ENCODE measurements at regions not wholly inside any gene's neighbourhood (a gene's known extent, or its start where the extent isn't known, plus 50 kb on each side); places are given as distances from the start of the nearest gene placed in this dataset.
"Not testable (repeated sequence)": the region's sequence is repeated elsewhere in the genome, so short reads cannot be mapped to it uniquely, and the experiment has no call there.

GRCh38 chr5:42252306-42252705, 170.9 kb upstream of the GHR start:
- DNase-seq: no peak

DNA sequence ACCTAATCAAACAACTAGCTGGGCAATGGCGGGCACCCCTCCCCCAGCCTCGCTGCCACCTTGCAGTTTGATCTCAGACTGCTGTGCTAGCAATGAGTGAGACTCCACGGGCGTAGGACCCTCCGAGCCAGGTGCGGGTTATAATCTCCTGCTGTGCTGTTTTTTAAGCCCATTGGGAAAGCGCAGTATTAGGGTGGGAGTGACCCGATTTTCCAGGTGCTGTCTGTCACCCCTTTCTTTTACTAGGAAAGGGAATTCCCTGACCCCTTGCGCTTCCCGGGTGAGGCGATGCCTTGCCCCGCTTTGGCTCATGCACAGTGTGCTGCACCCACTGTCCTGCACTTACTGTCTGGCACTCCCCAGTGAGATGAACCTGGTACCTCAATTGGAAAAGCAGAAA, 163.3 kb upstream of the GHR start:
- DNase-seq: not testable (repeated sequence)

GRCh38 chr5:42267091-42267490, 156.1 kb upstream of the GHR start:
- no peak for DNase-seq

DNA sequence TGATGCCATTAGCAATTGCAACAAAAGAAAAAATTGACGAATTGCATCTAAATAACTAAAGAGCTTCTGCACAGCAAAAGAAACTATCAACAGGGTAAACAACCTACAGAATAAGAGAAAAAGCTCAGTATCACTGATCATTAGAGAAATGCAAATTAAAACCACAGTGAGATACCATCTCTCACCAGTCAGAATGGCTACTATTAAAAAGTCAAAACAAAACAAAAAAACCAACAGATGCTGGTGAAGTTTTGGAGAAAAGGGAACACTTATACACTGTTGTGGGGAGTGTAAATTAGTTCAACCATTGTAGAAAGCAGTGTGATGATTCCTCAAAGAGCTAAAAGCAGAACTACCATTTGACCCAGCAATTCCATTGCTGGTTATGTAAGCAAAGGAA, 155.1 kb upstream of the GHR start:
- DNase-seq: not testable (repeated sequence)

- DNase-seq: no peak
Observed at GRCh38 chr5:42268630-42269029, 154.6 kb upstream of the GHR start.

- DNase-seq: no peak
Observed at GRCh38 chr5:42270771-42271170, 152.5 kb upstream of the GHR start.

DNA sequence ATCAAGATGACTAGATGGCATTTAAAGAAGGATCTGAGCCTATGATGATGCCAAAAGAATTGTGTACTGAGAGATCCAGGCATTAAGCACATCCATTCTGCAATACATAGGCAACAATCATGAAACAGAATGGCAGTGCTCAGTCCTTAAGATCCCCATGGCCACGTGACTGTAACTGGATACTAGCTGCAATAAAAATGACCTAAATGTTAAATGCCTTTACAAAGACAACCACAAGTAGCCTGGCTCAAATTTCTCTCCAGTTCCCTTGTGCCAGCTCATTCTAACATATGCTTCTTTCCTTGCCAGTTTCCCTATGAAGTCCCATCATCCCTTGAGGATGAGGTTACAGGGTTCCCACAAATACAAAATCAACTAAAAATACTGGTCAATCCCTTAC, 148.3 kb upstream of the GHR start:
- no peak for DNase-seq

GRCh38 chr5:42277293-42277692, 145.9 kb upstream of the GHR start:
- DNase-seq: no peak

GRCh38 chr5:42284584-42284983, 138.7 kb upstream of the GHR start:
- DNase-seq: no peak

DNA sequence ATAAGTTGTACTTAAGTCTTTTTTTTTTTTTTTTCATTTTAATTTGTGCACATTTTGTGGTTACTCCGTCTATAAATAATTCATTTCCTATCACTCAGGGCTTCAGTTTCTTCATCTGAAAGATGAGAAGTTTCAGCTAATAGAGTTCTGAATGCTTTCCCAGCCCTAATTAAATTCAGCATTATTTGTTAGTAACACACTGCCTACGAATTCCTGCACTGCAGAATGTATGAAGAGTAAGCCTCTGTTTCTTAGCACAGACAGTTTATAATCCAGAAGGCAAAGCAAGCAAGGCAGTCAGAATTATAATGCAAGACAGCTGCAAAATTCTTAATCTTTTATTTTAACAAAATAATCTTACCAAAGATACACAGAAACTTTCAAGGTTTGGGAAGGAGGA, 138.0 kb upstream of the GHR start:
- DNase-seq: no peak

GRCh38 chr5:42300496-42300895, 122.7 kb upstream of the GHR start:
- DNase-seq: no peak

GRCh38 chr5:42301349-42301748, 121.9 kb upstream of the GHR start:
- no peak for DNase-seq

GRCh38 chr5:42302186-42302585, 121.1 kb upstream of the GHR start:
- no peak for DNase-seq

GRCh38 chr5:42306287-42306686, 117.0 kb upstream of the GHR start:
- no peak for DNase-seq

- DNase-seq: no peak
Observed at GRCh38 chr5:42309865-42310264, 113.4 kb upstream of the GHR start.

GRCh38 chr5:42315214-42315613, 108.0 kb upstream of the GHR start:
- no peak for DNase-seq

DNA sequence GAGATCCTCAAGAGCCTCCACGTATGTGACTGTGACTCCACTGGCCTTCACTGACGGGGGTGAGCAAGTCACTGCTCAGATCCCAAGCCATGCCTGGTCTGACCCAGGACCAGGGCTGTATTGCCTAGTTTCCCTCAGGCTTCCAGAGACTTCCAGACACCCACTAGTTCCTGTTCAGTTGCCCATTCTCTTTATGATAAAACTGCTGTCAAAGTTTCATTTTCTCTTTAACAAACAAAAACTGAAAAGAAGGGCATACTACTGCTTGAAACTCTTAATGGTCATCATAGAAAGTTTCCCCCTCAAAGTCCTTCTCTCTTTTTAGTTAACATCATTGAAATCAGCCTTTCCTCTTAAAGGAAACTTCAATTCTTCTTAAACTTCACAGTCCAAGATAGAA, 105.7 kb upstream of the GHR start:
- DNase-seq: no peak

GRCh38 chr5:42319546-42319945, 103.7 kb upstream of the GHR start:
- DNase-seq: not testable (repeated sequence)

DNA sequence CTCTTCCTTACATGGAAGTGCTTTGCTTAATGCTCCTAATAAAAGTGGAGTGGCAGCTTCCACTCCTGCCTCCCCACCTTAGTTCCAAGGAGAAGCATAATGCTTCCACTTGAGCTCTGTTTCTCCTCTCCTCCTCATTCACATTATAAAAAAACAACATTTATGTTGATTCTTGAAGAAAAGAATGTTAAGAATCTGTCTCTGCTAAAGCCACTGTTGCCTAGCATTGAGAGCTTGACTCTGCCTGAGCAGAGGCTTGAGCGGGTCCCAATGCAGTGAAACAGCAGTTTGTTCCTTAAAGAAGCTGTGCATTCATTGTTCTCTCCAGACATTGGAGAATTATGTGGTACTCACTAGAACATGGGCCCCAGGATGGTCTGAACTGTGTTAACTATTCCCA, 101.5 kb upstream of the GHR start:
- no peak for DNase-seq

- DNase-seq: no peak
Observed at GRCh38 chr5:42337143-42337542, 86.1 kb upstream of the GHR start.

- no peak for DNase-seq
Observed at GRCh38 chr5:42337607-42338006, 85.6 kb upstream of the GHR start.

GRCh38 chr5:42338136-42338535, 85.1 kb upstream of the GHR start:
- no peak for DNase-seq

GRCh38 chr5:42349163-42349562, 74.1 kb upstream of the GHR start:
- DNase-seq: no peak

- no peak for DNase-seq
Observed at GRCh38 chr5:42351956-42352355, 71.3 kb upstream of the GHR start.

- DNase-seq: no peak
Observed at GRCh38 chr5:42360056-42360455, 63.2 kb upstream of the GHR start.

Measured in dermis blood vessel endothelial cell (primary cell).